DND-41 (cell line): ENCODE measurements at regions not wholly inside any gene's neighbourhood (a gene's known extent, or its start where the extent isn't known, plus 50 kb on each side); places are given as distances from the start of the nearest gene placed in this dataset.
"Not testable (repeated sequence)": the region's sequence is repeated elsewhere in the genome, so short reads cannot be mapped to it uniquely, and the experiment has no call there.

Experiments used
- ATAC-seq: fragments of 200-7000 bp; cut with Tn5 transposase; 3 replicates; pipeline ENCODE4 v1.9.1; 2021; ENCODE audit warnings: low read depth; ENCODE audit not compliant: insufficient read depth
- DNase-seq: peaks from one replicate; pipeline ENCODE4 v3.0.0-alpha.2; 2020
- H2AFZ ChIP-seq: 2 replicates; pipeline ENCODE4 v1.6.0; 2012; ENCODE audit warnings: low read depth, low read length
- H3K27ac ChIP-seq: 2 replicates; pipeline ENCODE4 v1.5.1; 2012; ENCODE audit warnings: low read length, inconsistent platforms
- H3K27me3 ChIP-seq: fragments of 200-600 bp; sonication (generic); 2 replicates; pipeline ENCODE4 v1.6.0; 2012; ENCODE audit warnings: low read length, mild to moderate bottlenecking, inconsistent platforms; ENCODE audit not compliant: insufficient read depth, poor library complexity
- H3K36me3 ChIP-seq: 2 replicates; pipeline ENCODE4 v1.5.1; 2012; ENCODE audit warnings: low read length, inconsistent platforms; ENCODE audit not compliant: insufficient read depth
- H3K4me1 ChIP-seq: 2 replicates; pipeline ENCODE4 v1.5.1; 2012; ENCODE audit warnings: mild to moderate bottlenecking, low read length; ENCODE audit not compliant: insufficient read depth
- H3K4me2 ChIP-seq: 2 replicates; pipeline ENCODE4 v1.6.0; 2012; ENCODE audit warnings: mild to moderate bottlenecking, moderate library complexity, low read length, inconsistent platforms; ENCODE audit not compliant: insufficient read depth
- H3K4me3 ChIP-seq, 2 experiments: fragments of 200-600 bp in 1 of 2; shearing (Covaris generic) in 1 of 2; 2 replicates each; pipeline ENCODE4 v1.5.1; 2012 to 2016; ENCODE audit warnings: inconsistent platforms in 2 of 2, low read length in 2 of 2, mild to moderate bottlenecking in 2 of 2, low read depth in 1 of 2, moderate library complexity in 1 of 2
- H3K79me2 ChIP-seq: 2 replicates; pipeline ENCODE4 v1.6.0; 2012; ENCODE audit warnings: low read length, inconsistent platforms; ENCODE audit not compliant: insufficient read depth
- H3K9ac ChIP-seq: 2 replicates; pipeline ENCODE4 v1.6.0; 2012; ENCODE audit warnings: low read depth, mild to moderate bottlenecking, inconsistent platforms, low read length, moderate library complexity
- H3K9me3 ChIP-seq: 2 replicates; pipeline ENCODE4 v1.5.1; 2012; ENCODE audit warnings: low read length, moderate library complexity, mild to moderate bottlenecking, inconsistent platforms; ENCODE audit not compliant: insufficient read depth, severe bottlenecking
- H4K20me1 ChIP-seq: 2 replicates; pipeline ENCODE4 v1.6.0; 2012; ENCODE audit warnings: low read length; ENCODE audit not compliant: insufficient read depth
- EZH2 ChIP-seq: IDR thresholded peaks from 3 replicates; pipeline ENCODE4 v1.6.1; 2012; ENCODE audit warnings: borderline replicate concordance, low read depth, mild to moderate bottlenecking, moderate library complexity, low read length, inconsistent platforms; ENCODE audit not compliant: severe bottlenecking
- TF ChIP-seq, protein P1 (sequence below): IDR thresholded peaks from 2 replicates; pipeline ENCODE4 v1.5.1; 2012; ENCODE audit warnings: borderline replicate concordance, low read length, moderate library complexity, mild to moderate bottlenecking; ENCODE audit not compliant: poor library complexity, severe bottlenecking; ENCODE audit errors: extremely low read depth

DNA sequence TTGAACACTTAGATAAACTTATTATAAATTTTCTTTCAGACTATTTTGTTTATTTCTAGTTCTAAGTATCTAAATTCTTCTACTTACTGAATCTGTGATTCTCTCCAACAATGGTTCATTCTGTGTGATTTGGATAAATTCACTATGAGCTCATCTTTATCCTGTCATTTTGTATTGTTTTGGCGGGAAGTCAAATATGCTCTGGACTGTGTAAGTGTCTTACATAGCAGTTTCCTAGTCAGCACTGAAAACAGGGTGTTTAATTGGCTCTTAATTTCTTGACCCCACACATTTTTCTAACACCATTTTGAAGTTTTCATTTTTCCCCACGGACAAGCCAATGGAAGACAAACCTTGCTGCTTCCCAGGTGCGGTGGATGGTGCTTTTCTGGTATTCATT lies 207.0 kb upstream of the ACO1 start:
- DNase-seq = no peak
- Histone ChIP-seq H3K4me2 (no peak overlapping the region), H3K27me3 (no peaks in the 10 kb centered on the region), H3K9me3 (no peaks in the 10 kb centered on the region), H3K79me2 (no peaks in the 10 kb centered on the region), H3K9ac (no peak overlapping the region), H3K4me1 (no peaks in the 10 kb centered on the region), H3K4me3 (no peak overlapping the region), H2AFZ (no peak overlapping the region), H3K36me3 (no peaks in the 10 kb centered on the region), H4K20me1 (no peaks in the 10 kb centered on the region), H3K27ac (no peak overlapping the region)
- no peak for TF ChIP-seq EZH2
- TF ChIP-seq, protein P1, sequence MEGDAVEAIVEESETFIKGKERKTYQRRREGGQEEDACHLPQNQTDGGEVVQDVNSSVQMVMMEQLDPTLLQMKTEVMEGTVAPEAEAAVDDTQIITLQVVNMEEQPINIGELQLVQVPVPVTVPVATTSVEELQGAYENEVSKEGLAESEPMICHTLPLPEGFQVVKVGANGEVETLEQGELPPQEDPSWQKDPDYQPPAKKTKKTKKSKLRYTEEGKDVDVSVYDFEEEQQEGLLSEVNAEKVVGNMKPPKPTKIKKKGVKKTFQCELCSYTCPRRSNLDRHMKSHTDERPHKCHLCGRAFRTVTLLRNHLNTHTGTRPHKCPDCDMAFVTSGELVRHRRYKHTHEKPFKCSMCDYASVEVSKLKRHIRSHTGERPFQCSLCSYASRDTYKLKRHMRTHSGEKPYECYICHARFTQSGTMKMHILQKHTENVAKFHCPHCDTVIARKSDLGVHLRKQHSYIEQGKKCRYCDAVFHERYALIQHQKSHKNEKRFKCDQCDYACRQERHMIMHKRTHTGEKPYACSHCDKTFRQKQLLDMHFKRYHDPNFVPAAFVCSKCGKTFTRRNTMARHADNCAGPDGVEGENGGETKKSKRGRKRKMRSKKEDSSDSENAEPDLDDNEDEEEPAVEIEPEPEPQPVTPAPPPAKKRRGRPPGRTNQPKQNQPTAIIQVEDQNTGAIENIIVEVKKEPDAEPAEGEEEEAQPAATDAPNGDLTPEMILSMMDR = no peak
- no peak for ATAC-seq

DNA sequence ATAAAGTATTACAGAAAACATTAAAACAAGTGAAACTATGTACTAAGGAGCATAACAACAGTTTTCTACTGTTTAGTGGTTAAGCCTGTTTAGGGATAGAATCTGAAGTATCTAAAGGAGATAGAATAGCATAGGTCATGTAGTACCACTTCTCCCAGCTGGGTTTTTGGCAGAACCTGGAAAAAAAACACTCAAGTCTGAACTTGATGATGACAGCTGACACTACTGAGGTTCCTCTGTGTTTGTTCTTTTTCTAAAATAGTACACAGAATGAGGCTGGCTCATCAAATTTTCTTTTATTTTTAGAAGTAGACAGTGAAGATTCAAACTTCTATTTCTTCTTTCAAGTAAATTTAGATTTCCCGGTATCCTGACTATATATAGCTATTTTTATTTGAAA lies 203.8 kb upstream of the ACO1 start:
- ATAC-seq (no peak), DNase-seq (no peak)
- no peaks in the 10 kb centered on the region for H3K27me3 ChIP-seq
- no peak overlapping the region for H3K9ac ChIP-seq
- no peaks in the 10 kb centered on the region for H3K9me3 ChIP-seq
- no peak overlapping the region for H2AFZ ChIP-seq
- H3K36me3 ChIP-seq = no peaks in the 10 kb centered on the region
- H4K20me1 ChIP-seq = no peaks in the 10 kb centered on the region
- no peak overlapping the region for H3K4me3 ChIP-seq
- TF ChIP-seq, protein P1 = no peak
- no peak for TF ChIP-seq EZH2
- H3K4me1 ChIP-seq = no peaks in the 10 kb centered on the region
- H3K27ac ChIP-seq = no peak overlapping the region
- H3K79me2 ChIP-seq = no peaks in the 10 kb centered on the region
- no peak overlapping the region for H3K4me2 ChIP-seq

DNA sequence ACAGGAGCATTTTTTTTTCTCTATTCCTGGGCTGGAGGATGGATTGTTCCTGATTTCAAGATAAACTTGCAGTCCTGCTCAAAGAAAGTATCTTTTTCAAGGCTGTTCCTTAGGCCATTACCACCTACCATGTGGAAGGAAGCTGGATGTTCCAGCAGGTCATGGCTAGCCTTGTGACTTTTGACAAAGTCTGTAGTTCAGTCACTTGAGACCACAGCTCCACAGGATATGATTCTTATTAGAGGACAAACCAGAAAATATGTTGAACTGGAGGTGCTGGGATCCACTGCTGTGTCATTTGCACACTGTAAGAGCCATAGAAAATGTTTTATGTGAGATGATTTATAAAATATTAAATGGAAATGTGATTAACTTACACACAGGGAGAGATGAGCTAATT lies 184.2 kb upstream of the ACO1 start:
- no peak for TF ChIP-seq EZH2
- TF ChIP-seq, protein P1 = no peak
- H3K4me3 ChIP-seq = no peak overlapping the region
- no peaks in the 10 kb centered on the region for H3K36me3 ChIP-seq
- H4K20me1 ChIP-seq = no peaks in the 10 kb centered on the region
- DNase-seq = no peak
- H3K79me2 ChIP-seq = no peaks in the 10 kb centered on the region
- H3K27ac ChIP-seq = no peak overlapping the region
- no peaks in the 10 kb centered on the region for H3K9me3 ChIP-seq
- no peaks in the 10 kb centered on the region for H3K27me3 ChIP-seq
- no peak overlapping the region for H2AFZ ChIP-seq
- no peak overlapping the region for H3K9ac ChIP-seq
- H3K4me1 ChIP-seq = no peaks in the 10 kb centered on the region
- H3K4me2 ChIP-seq = no peak overlapping the region
- ATAC-seq = no peak

DNA sequence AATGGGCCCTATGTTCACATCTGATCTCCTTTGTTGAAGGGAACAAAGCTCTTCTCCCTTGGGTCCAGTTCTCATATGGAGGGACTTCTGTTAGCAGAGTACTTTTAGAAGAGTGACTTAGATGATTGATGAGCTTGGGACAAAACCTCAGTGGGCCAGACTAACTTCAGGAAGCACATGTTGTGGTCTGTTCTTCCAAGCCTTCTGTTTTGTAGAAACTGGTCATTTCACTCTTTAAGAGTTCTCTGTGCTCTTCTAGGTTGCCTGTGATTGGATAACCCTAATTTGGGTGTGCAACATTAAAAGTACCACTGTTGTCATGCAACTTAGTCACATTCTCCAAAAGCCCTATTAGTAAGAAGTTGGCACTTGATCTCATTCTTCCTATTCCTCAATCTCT lies 183.5 kb upstream of the ACO1 start:
- no peak for ATAC-seq
- no peaks in the 10 kb centered on the region for H4K20me1 ChIP-seq
- no peak overlapping the region for H3K9ac ChIP-seq
- no peak overlapping the region for H3K4me2 ChIP-seq
- no peaks in the 10 kb centered on the region for H3K36me3 ChIP-seq
- no peaks in the 10 kb centered on the region for H3K4me1 ChIP-seq
- H3K27ac ChIP-seq = no peak overlapping the region
- TF ChIP-seq, protein P1 = no peak
- TF ChIP-seq EZH2 = no peak
- no peaks in the 10 kb centered on the region for H3K27me3 ChIP-seq
- H3K79me2 ChIP-seq = no peaks in the 10 kb centered on the region
- no peak overlapping the region for H3K4me3 ChIP-seq
- H2AFZ ChIP-seq = no peak overlapping the region
- no peak for DNase-seq
- no peaks in the 10 kb centered on the region for H3K9me3 ChIP-seq

DNA sequence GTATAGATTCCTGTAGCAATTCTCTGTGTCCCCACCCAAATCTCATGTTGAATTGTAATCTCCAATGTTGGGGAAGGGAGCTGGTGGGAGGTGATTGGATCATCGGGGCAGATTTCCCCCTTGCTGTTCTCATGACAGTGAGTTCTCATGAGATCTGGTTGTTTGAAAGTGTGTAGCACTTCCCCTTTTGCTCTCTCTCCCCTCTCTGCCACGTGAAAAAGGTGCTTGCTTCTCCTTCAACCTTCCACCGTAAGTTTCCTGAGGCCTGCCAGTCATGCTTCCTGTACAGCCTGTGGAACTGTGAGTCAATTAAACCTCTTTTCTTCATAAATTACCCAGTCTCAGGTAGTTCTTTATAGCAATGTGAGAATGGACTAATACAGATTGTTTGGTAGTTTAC lies 175.3 kb upstream of the ACO1 start:
- H3K27me3 ChIP-seq, ATAC-seq, H3K4me2 ChIP-seq: not testable (repeated sequence)

More for the DNA sequence above, 175.3 kb upstream of the ACO1 start:
- not testable (repeated sequence) for H3K27ac ChIP-seq, H4K20me1 ChIP-seq, H3K9ac ChIP-seq, H3K4me3 ChIP-seq, H3K79me2 ChIP-seq, H3K4me1 ChIP-seq, DNase-seq, H2AFZ ChIP-seq, H3K9me3 ChIP-seq, H3K36me3 ChIP-seq
